Mesodermal cell (in vitro differentiated cells): ENCODE measurements at regions not wholly inside any gene's neighbourhood (a gene's known extent, or its start where the extent isn't known, plus 50 kb on each side); places are given as distances from the start of the nearest gene placed in this dataset.

Experiments
- H3K27ac ChIP-seq: 2 replicates; pipeline ENCODE4 v1.7.0; 2013; ENCODE audit warnings: mild to moderate bottlenecking, low read depth, low read length, moderate library complexity; ENCODE audit not compliant: severe bottlenecking
- H3K36me3 ChIP-seq: 2 replicates; pipeline ENCODE4 v1.7.1; 2013; ENCODE audit warnings: mild to moderate bottlenecking, low read length, moderate library complexity; ENCODE audit not compliant: control insufficient read depth, insufficient read depth
- H3K4me1 ChIP-seq: one replicate; pipeline ENCODE4 v1.7.1; 2013; ENCODE audit warnings: mild to moderate bottlenecking, low read length; ENCODE audit not compliant: insufficient read depth, control insufficient read depth, poor library complexity, severe bottlenecking
- H3K4me3 ChIP-seq: 2 replicates; pipeline ENCODE4 v1.7.0; 2013; ENCODE audit warnings: low read length, control low read depth, mild to moderate bottlenecking; ENCODE audit not compliant: insufficient read depth, poor library complexity, severe bottlenecking; ENCODE audit errors: extremely low read depth
- H3K9me3 ChIP-seq: 2 replicates; pipeline ENCODE4 v1.7.1; 2013; ENCODE audit warnings: mild to moderate bottlenecking, low read length, moderate library complexity; ENCODE audit not compliant: control insufficient read depth
- WGBS, 2 experiments: methylation state at CpG; one replicate each; pipeline ENCODE4 v1.1.5; 2013; ENCODE audit warnings: missing lambda C conversion rate in 2 of 2; ENCODE audit not compliant: insufficient coverage in 2 of 2; 5-methylcytosine and 5-hydroxymethylcytosine counted together

DNA sequence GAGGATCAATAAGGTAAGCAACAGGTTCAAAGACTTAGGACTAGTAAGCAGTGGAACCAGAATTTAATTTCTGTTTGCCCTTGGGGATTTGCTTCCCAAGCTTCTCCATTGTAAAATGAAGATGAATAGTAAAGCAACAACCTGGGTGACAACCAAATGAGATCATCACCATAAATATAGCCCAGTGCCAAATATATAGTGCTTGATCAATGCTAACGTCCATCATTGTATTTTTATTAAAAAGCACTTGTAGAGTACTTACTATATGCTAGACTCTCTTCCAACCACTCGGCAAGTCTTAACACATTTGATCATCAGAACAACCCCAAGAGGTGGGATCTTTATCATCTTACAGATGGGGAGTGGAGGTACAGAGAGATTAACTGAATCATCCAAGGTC lies 51.5 kb upstream of the NMNAT3 start:
- no peaks in the 10 kb centered on the region for H3K4me1 ChIP-seq
- WGBS, 2 experiments, result no CpG with 5 or more reads among the region's 2 CpGs
- no peaks in the 10 kb centered on the region for H3K9me3 ChIP-seq
- no peaks in the 10 kb centered on the region for H3K36me3 ChIP-seq
- H3K27ac ChIP-seq, result no peak overlapping the region
- H3K4me3 ChIP-seq, result no peak overlapping the region

- 92 to 96% methylated on average over 3 to 4 of the region's 5 CpGs for WGBS, 2 experiments
- Histone ChIP-seq H3K27ac (no peak overlapping the region), H3K4me1 (no peaks in the 10 kb centered on the region), H3K9me3 (no peaks in the 10 kb centered on the region), H3K36me3 (no peaks in the 10 kb centered on the region), H3K4me3 (no peak overlapping the region)
Measured at GRCh38 chr3:139728414-139728813, 50.6 kb upstream of the NMNAT3 start.
